ENCODE measurements at regions not wholly inside any gene's neighbourhood (a gene's known extent, or its start where the extent isn't known, plus 50 kb on each side); places are given as distances from the start of the nearest gene placed in this dataset.

- intact Hi-C loops (cut with micrococcal nuclease), result no loop called here
- Histone ChIP-seq H3K27ac (ENCODE audit: low read depth in 1 of 2, low read length in 2 of 2) (no peak overlapping the region), H3K9ac (ENCODE audit: insufficient read depth, low read length, poor library complexity, severe bottlenecking) (no peak overlapping the region), H3K4me1 (ENCODE audit: control insufficient read depth in 1 of 2, insufficient read depth in 2 of 2, low read length in 2 of 2) (no peaks in the 10 kb centered on the region), H3K36me3 (replicated peaks in 1 of 2; ENCODE audit: control insufficient read depth in 1 of 2, insufficient read depth in 2 of 2, low read length in 2 of 2) (no peaks in the 10 kb centered on the region), H3K9me3 (replicated peaks in 1 of 2; ENCODE audit: control insufficient read depth in 1 of 2, insufficient read depth in 1 of 2, low read length in 2 of 2) (no peaks in the 10 kb centered on the region), H2AFZ (ENCODE audit: insufficient read depth, low read depth, low read length, poor library complexity, severe bottlenecking) (no peak overlapping the region), H3K27me3 (ENCODE audit: control insufficient read depth in 2 of 2, insufficient read depth in 2 of 2, low read length in 2 of 2) (no peaks in the 10 kb centered on the region), H3K4me3 (replicated peaks in 1 of 3; ENCODE audit: low read depth in 2 of 3, low read length in 3 of 3) (no peak overlapping the region), H3K79me2 (ENCODE audit: insufficient read depth, low read length) (no peaks in the 10 kb centered on the region), H3K4me2 (replicated peaks; ENCODE audit: extremely low read depth, low read length, poor library complexity, severe bottlenecking) (no peak overlapping the region), H4K20me1 (ENCODE audit: insufficient read depth, low read length) (no peaks in the 10 kb centered on the region)
- no peak for DNase-seq
- TF ChIP-seq, protein P1, sequence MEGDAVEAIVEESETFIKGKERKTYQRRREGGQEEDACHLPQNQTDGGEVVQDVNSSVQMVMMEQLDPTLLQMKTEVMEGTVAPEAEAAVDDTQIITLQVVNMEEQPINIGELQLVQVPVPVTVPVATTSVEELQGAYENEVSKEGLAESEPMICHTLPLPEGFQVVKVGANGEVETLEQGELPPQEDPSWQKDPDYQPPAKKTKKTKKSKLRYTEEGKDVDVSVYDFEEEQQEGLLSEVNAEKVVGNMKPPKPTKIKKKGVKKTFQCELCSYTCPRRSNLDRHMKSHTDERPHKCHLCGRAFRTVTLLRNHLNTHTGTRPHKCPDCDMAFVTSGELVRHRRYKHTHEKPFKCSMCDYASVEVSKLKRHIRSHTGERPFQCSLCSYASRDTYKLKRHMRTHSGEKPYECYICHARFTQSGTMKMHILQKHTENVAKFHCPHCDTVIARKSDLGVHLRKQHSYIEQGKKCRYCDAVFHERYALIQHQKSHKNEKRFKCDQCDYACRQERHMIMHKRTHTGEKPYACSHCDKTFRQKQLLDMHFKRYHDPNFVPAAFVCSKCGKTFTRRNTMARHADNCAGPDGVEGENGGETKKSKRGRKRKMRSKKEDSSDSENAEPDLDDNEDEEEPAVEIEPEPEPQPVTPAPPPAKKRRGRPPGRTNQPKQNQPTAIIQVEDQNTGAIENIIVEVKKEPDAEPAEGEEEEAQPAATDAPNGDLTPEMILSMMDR (IDR thresholded peaks at IDR 0.05), result no peak
- H3K9me3 Mint-ChIP-seq, result no peaks in the 10 kb centered on the region
- no peak overlapping the region for H3K4me3 Mint-ChIP-seq
- H3K27me3 Mint-ChIP-seq (ENCODE audit: low read depth in 3 of 3), result peaks cover 0 to 2% (median 0%) of the 10 kb centered on the region in 3 donors
- no peaks in the 10 kb centered on the region for H3K36me3 Mint-ChIP-seq
- no peaks in the 10 kb centered on the region for H3K4me1 Mint-ChIP-seq
- WGBS (ENCODE audit: insufficient coverage), result 75% methylated on average over 8 of the region's 9 CpGs
- no peak overlapping the region for H3K27ac Mint-ChIP-seq
Measured at GRCh38 chr4:112896609-112897190, 152.8 kb upstream of the ANK2 start.

- no peaks in the 10 kb centered on the region for H3K36me3 Mint-ChIP-seq
- DNase-seq, result no peak
- no peak overlapping the region for H3K27ac Mint-ChIP-seq
- H3K27me3 ChIP-seq (ENCODE audit: control insufficient read depth in 2 of 2, insufficient read depth in 2 of 2, low read length in 2 of 2), result no peaks in the 10 kb centered on the region
- intact Hi-C loops (cut with micrococcal nuclease), result no loop called here
- H2AFZ ChIP-seq (ENCODE audit: insufficient read depth, low read depth, low read length, poor library complexity, severe bottlenecking), result no peak overlapping the region
- TF ChIP-seq, protein P1 (IDR thresholded peaks at IDR 0.05), result no peak
- no peaks in the 10 kb centered on the region for H3K36me3 ChIP-seq (replicated peaks in 1 of 2; ENCODE audit: control insufficient read depth in 1 of 2, insufficient read depth in 2 of 2, low read length in 2 of 2)
- H3K79me2 ChIP-seq (ENCODE audit: insufficient read depth, low read length), result no peaks in the 10 kb centered on the region
- no CpG with 5 or more reads among the region's 2 CpGs for WGBS (ENCODE audit: insufficient coverage)
- H3K9ac ChIP-seq (ENCODE audit: insufficient read depth, low read length, poor library complexity, severe bottlenecking), result no peak overlapping the region
- no peak overlapping the region for H3K27ac ChIP-seq (ENCODE audit: low read depth in 1 of 2, low read length in 2 of 2)
- no peak overlapping the region for H3K4me3 Mint-ChIP-seq
- H3K27me3 Mint-ChIP-seq (ENCODE audit: low read depth in 3 of 3), result peaks cover 0 to 2% (median 0%) of the 10 kb centered on the region in 3 donors
- no peaks in the 10 kb centered on the region for H3K4me1 ChIP-seq (ENCODE audit: control insufficient read depth in 1 of 2, insufficient read depth in 2 of 2, low read length in 2 of 2)
- no peak overlapping the region for H3K4me2 ChIP-seq (replicated peaks; ENCODE audit: extremely low read depth, low read length, poor library complexity, severe bottlenecking)
- H3K4me1 Mint-ChIP-seq, result no peaks in the 10 kb centered on the region
- H3K9me3 Mint-ChIP-seq, result no peaks in the 10 kb centered on the region
- no peak overlapping the region for H3K4me3 ChIP-seq (replicated peaks in 1 of 3; ENCODE audit: low read depth in 2 of 3, low read length in 3 of 3)
- no peaks in the 10 kb centered on the region for H4K20me1 ChIP-seq (ENCODE audit: insufficient read depth, low read length)
- no peaks in the 10 kb centered on the region for H3K9me3 ChIP-seq (replicated peaks in 1 of 2; ENCODE audit: control insufficient read depth in 1 of 2, insufficient read depth in 1 of 2, low read length in 2 of 2)
Measured at GRCh38 chr4:112897543-112897942, 151.9 kb upstream of the ANK2 start.

Data from CD14-positive monocyte (primary cell).